Omental fat pad (tissue), 3 donors: ENCODE measurements at regions not wholly inside any gene's neighbourhood (a gene's known extent, or its start where the extent isn't known, plus 50 kb on each side); places are given as distances from the start of the nearest gene placed in this dataset.

Experiments used
- ATAC-seq: fragments of 150-250 bp; one replicate; pipeline ENCODE4 v1.9.1; 2016; ENCODE audit warnings: mild to moderate bottlenecking, moderate library complexity; ENCODE audit not compliant: low FRiP score
- DNase-seq: peaks from one replicate; pipeline ENCODE4 v3.0.0-alpha.2; 2019; ENCODE audit warnings: low spot score
- TF ChIP-seq, protein P1 (sequence below), 3 donors: fragments of 450-650 bp; IDR thresholded peaks; one replicate each; pipeline ENCODE4 v1.5.1; 2016 to 2017; ENCODE audit warnings: antibody characterized with exemption in 3 of 3, mild to moderate bottlenecking in 3 of 3, moderate library complexity in 2 of 3

- TF ChIP-seq, protein P1, sequence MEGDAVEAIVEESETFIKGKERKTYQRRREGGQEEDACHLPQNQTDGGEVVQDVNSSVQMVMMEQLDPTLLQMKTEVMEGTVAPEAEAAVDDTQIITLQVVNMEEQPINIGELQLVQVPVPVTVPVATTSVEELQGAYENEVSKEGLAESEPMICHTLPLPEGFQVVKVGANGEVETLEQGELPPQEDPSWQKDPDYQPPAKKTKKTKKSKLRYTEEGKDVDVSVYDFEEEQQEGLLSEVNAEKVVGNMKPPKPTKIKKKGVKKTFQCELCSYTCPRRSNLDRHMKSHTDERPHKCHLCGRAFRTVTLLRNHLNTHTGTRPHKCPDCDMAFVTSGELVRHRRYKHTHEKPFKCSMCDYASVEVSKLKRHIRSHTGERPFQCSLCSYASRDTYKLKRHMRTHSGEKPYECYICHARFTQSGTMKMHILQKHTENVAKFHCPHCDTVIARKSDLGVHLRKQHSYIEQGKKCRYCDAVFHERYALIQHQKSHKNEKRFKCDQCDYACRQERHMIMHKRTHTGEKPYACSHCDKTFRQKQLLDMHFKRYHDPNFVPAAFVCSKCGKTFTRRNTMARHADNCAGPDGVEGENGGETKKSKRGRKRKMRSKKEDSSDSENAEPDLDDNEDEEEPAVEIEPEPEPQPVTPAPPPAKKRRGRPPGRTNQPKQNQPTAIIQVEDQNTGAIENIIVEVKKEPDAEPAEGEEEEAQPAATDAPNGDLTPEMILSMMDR (IDR thresholded peaks at IDR 0.05) = no peak
- no peak for ATAC-seq
- no peak for DNase-seq
Observed at GRCh38 chr4:189098932-189099696, 841.6 kb upstream of the FRG1 start.

DNA sequence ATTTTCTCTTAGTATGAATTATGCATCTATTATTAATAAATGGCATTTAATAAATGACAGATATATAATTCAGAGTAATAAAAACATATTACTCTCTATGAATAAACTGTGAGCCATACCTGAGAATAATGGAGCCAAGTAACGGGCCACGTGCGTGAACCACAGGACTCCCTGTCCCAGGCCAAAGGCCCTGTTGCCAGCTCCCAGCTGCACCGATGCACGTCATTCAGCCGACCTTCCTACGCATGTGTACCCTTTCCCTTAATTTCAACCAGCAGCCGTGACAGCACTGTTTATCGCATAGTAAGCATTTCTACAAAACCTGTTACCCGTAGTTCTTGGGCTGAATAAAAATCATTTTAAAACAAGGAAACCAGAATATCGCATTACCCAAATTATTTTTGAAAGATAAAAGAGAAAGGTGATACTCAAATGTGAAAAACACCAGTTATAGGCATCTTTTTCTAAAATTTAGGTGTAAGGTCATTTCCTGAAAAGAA is 827.2 kb upstream of the FRG1 start:
- ATAC-seq = no peak
- TF ChIP-seq, protein P1 (IDR thresholded peaks at IDR 0.05) = no peak
- DNase-seq = no peak

DNA sequence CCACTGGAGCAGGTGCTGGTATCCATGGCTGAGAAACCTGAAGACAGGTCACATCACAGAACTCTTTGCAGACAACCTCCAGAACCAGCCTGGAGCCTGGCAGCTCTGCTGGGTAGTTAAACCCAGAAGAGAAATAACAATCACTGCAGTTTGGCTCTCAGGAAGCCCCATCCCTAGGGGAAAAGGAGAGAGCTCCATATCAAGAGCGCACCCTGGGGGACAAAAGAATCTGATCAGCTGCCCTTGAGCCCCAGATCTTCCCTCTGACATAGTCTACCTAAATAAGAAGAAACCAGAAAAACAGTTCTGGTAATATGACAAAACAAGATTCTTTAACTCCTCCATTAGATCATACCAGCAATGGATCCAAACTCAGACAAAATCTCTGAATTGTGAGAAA is 823.2 kb upstream of the FRG1 start:
- no peak for DNase-seq

DNA sequence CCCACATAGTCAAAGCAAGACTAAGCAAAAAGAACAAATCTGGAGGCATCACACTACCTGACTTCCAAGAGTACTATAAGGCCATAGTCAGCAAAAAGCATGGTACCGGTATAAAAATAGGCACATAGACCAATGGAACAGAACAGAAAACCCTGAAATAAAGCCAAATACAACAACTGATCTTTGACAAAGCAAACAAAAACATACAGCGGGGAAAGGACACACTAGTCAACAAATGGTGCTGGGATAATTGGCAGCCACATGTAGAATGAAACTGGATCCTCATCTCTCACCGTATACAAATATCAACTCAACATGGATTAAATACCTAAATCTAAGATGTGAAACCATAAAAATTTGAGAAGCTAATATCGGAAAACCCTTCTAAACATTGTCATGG is 819.3 kb upstream of the FRG1 start:
- DNase-seq = no peak
- no peak for ATAC-seq
- TF ChIP-seq, protein P1 (IDR thresholded peaks at IDR 0.05) = no peak

More for the DNA sequence above, 823.2 kb upstream of the FRG1 start:
- no peak for ATAC-seq
- TF ChIP-seq, protein P1 (IDR thresholded peaks at IDR 0.05) = no peak

DNA sequence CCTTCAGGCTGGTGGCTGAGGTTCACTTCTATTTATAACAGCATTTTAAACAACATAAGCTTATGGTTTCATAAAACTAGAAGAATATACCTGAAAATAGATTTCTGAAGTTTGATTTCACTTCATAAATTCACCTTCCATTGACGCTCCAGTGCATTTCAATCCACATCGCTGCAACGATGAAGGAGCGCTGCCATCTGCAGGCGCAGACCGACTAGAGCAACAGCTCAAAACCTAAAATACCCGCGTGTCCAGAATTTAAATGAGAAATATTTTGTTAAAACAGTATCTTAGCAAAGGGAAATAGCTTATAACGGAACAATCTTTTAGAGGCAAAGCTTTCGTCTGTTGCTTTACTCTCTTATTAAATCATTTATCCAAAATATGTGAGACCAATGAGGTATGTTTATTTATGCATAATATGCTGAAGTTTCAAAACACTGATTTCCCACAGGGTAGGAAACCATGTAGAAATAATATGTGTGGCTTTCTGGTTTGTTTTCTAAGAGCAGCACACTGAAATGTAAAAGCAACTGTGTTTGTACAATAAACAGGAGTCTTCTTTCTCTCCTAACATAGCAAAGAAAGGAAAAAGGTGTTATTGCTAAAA is 816.4 kb upstream of the FRG1 start:
- DNase-seq = no peak
- no peak for ATAC-seq
- TF ChIP-seq, protein P1 (IDR thresholded peaks at IDR 0.05) = no peak

GRCh38 chr4:189124791-189125190 is 815.9 kb upstream of the FRG1 start:
- no peak for ATAC-seq
- TF ChIP-seq, protein P1 (IDR thresholded peaks at IDR 0.05) = no peak

DNA sequence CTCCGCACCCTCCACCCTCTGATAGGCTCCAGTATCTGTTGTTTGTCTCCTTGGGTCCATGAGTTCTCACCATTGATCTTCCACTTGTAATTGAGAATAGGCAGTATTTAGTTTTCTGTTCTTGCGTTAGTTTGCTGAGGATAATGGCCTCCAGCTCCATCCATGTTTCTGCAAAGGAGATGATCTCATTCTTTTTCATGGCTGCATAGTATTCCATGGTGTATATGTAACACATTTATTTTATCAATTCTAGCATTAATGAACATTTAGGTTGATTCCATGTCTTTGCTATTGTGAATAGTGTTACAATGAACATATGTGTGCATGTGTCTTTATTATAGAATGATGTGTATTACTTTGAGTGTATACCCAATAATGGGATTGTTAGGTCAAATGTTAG is 814.6 kb upstream of the FRG1 start:
- ATAC-seq = no peak
- TF ChIP-seq, protein P1 (IDR thresholded peaks at IDR 0.05) = no peak
- no peak for DNase-seq

More at GRCh38 chr4:189124791-189125190, 815.9 kb upstream of the FRG1 start:
- no peak for DNase-seq
